HUES6 (cell line): ENCODE measurements at regions not wholly inside any gene's neighbourhood (a gene's known extent, or its start where the extent isn't known, plus 50 kb on each side); places are given as distances from the start of the nearest gene placed in this dataset.

Experiments
- H3K27ac ChIP-seq: 2 replicates; pipeline ENCODE4 v1.7.0; 2013; ENCODE audit warnings: low read depth, mild to moderate bottlenecking, low read length, inconsistent platforms
- H3K27me3 ChIP-seq: 2 replicates; pipeline ENCODE4 v1.6.1; 2013; ENCODE audit warnings: low read length; ENCODE audit not compliant: control insufficient read depth, insufficient read depth
- H3K36me3 ChIP-seq: 2 replicates; pipeline ENCODE4 v1.6.1; 2013; ENCODE audit warnings: low read length; ENCODE audit not compliant: control insufficient read depth, insufficient read depth
- H3K4me1 ChIP-seq: 2 replicates; pipeline ENCODE4 v1.6.1; 2013; ENCODE audit warnings: low read length; ENCODE audit not compliant: control insufficient read depth, insufficient read depth
- H3K4me3 ChIP-seq: 2 replicates; pipeline ENCODE4 v1.5.1; 2013; ENCODE audit warnings: low read depth, low read length
- H3K9ac ChIP-seq: one replicate; pipeline ENCODE4 v1.6.1; 2013; ENCODE audit warnings: mild to moderate bottlenecking, low read length
- H3K9me3 ChIP-seq: 2 replicates; pipeline ENCODE4 v1.6.1; 2013; ENCODE audit warnings: low read depth, low read length; ENCODE audit not compliant: control insufficient read depth, insufficient read depth

GRCh38 chr2:118177884-118178283, 89.6 kb downstream of the INSIG2 start:
- Histone ChIP-seq H3K27ac (no peak overlapping the region), H3K36me3 (no peaks in the 10 kb centered on the region), H3K4me3 (no peak overlapping the region), H3K9ac (no peak overlapping the region), H3K4me1 (peaks cover 6% of the 10 kb centered on the region; the same call in 1 of the 2 replicates), H3K9me3 (no peaks in the 10 kb centered on the region), H3K27me3 (no peaks in the 10 kb centered on the region)

- H3K27me3 ChIP-seq, result no peaks in the 10 kb centered on the region
- H3K9ac ChIP-seq, result no peak overlapping the region
- H3K4me3 ChIP-seq, result no peak overlapping the region
- peaks cover 6% of the 10 kb centered on the region; the same call in 1 of the 2 replicates for H3K4me1 ChIP-seq
- no peaks in the 10 kb centered on the region for H3K9me3 ChIP-seq
- H3K36me3 ChIP-seq, result no peaks in the 10 kb centered on the region
- no peak overlapping the region for H3K27ac ChIP-seq
Measured at GRCh38 chr2:118177318-118177717, 89.0 kb downstream of the INSIG2 start.

DNA sequence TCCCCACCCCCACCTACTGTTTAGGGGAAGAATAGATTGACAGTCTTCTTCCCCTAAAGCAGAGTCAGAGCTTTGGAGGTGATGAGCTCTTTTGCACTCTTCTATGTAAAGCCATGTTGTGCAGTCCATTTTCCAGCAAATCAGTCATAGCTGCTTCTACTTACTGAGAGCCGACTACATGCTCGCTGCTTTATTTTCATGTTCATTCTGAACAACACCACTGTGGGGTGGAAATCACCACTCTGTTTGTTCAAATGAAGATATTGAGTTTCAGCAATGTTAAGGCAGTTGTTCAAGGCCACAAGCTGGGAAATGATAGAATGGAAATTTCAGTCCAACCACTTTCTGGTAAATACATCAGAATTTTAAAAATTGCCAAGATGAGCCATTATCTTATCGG, 88.3 kb downstream of the INSIG2 start:
- Histone ChIP-seq H3K36me3 (no peaks in the 10 kb centered on the region), H3K9ac (no peak overlapping the region), H3K4me1 (peaks cover 6% of the 10 kb centered on the region; the same call in 1 of the 2 replicates), H3K9me3 (no peaks in the 10 kb centered on the region), H3K27ac (no peak overlapping the region), H3K27me3 (no peaks in the 10 kb centered on the region), H3K4me3 (no peak overlapping the region)

GRCh38 chr2:118171546-118171945, 83.3 kb downstream of the INSIG2 start:
- Histone ChIP-seq H3K4me1 (peaks cover 7% of the 10 kb centered on the region; the same call in 1 of the 2 replicates), H3K36me3 (no peaks in the 10 kb centered on the region), H3K4me3 (no peak overlapping the region), H3K9ac (no peak overlapping the region), H3K9me3 (0 out of 2 replicates have a peak, but pooled peaks cover under 1% of the 10 kb centered on the region), H3K27ac (no peak overlapping the region), H3K27me3 (no peaks in the 10 kb centered on the region)

DNA sequence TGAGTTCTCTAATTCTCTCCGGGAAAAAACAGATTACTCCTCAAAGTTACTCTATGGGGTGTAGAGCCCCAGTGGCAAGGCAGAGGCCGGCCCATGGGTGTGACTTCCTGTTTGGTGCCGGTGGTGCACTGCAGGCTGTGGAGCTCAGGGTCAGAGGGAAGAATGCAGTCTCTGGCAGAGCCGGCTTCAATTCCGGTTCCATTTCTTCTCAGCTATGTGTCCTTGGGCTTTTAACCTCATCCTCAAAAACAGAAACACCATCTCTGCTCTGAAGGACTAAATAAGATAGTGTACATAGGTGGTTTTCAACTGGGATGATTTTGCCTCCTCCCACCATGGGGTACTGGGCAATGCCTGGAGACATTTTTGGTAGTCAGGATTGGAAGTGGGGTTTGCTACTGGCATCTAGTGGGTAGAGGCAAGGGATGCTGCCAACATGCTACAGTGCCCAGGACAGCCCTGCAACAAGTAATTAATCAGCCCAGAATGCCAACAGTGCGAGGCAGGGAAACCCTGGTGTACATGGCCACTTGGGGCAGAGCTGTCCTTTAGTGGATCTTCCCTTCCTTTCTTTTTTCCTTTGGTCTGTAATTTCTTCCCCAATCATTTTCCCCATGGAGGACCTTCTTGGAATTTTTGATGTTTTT, 81.2 kb downstream of the INSIG2 start:
- no peak overlapping the region for H3K9ac ChIP-seq
- no peak overlapping the region for H3K27ac ChIP-seq
- H3K27me3 ChIP-seq, result no peaks in the 10 kb centered on the region
- peaks cover 6% of the 10 kb centered on the region; the same call in 1 of the 2 replicates for H3K4me1 ChIP-seq
- no peak overlapping the region for H3K4me3 ChIP-seq
- no peaks in the 10 kb centered on the region for H3K36me3 ChIP-seq
- peaks cover 6% of the 10 kb centered on the region; the same call in 1 of the 2 replicates for H3K9me3 ChIP-seq

- Histone ChIP-seq H3K9me3 (peaks cover 7% of the 10 kb centered on the region; the same call in 1 of the 2 replicates), H3K9ac (no peak overlapping the region), H3K36me3 (no peaks in the 10 kb centered on the region), H3K27ac (no peak overlapping the region), H3K27me3 (no peaks in the 10 kb centered on the region), H3K4me1 (peaks cover 6% of the 10 kb centered on the region; the same call in 1 of the 2 replicates), H3K4me3 (no peak overlapping the region)
Measured at GRCh38 chr2:118168615-118169014, 80.3 kb downstream of the INSIG2 start.

DNA sequence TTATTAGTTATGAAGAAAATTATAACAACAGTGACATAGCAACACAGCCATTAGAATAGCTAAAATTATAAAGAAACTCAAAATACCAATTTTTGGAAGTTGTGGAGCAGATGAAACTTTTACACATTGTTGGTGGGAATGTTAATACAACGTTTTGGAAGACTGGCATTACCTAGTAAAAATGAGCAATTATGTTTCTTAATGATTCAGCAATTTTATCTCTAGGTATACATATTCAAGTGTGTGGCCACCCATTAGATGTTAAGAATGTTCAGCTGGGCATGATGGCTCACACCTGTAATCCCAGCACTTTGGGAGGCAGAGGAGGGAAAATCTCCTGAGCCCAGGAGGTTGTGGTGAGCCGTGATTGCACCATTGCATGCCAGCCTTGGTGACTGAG, 78.8 kb downstream of the INSIG2 start:
- Histone ChIP-seq H3K4me3 (no peak overlapping the region), H3K4me1 (peaks cover 6% of the 10 kb centered on the region; the same call in 1 of the 2 replicates), H3K27ac (no peak overlapping the region), H3K27me3 (no peaks in the 10 kb centered on the region), H3K36me3 (no peaks in the 10 kb centered on the region), H3K9ac (no peak overlapping the region), H3K9me3 (peaks cover 14% of the 10 kb centered on the region)

GRCh38 chr2:118166242-118166641, 78.0 kb downstream of the INSIG2 start:
- Histone ChIP-seq H3K27me3 (no peaks in the 10 kb centered on the region), H3K36me3 (no peaks in the 10 kb centered on the region), H3K4me1 (peaks cover 6% of the 10 kb centered on the region; the same call in 1 of the 2 replicates), H3K9me3 (peaks cover 14% of the 10 kb centered on the region), H3K4me3 (no peak overlapping the region), H3K27ac (no peak overlapping the region), H3K9ac (no peak overlapping the region)

GRCh38 chr2:118165595-118165994, 77.3 kb downstream of the INSIG2 start:
- no peaks in the 10 kb centered on the region for H3K27me3 ChIP-seq
- H3K36me3 ChIP-seq, result no peaks in the 10 kb centered on the region
- no peak overlapping the region for H3K9ac ChIP-seq
- H3K9me3 ChIP-seq, result peaks cover 14% of the 10 kb centered on the region
- H3K4me1 ChIP-seq, result peaks cover 6% of the 10 kb centered on the region; the same call in 1 of the 2 replicates
- H3K4me3 ChIP-seq, result no peak overlapping the region
- no peak overlapping the region for H3K27ac ChIP-seq
